ENCODE measurements at regions not wholly inside any gene's neighbourhood (a gene's known extent, or its start where the extent isn't known, plus 50 kb on each side); places are given as distances from the start of the nearest gene placed in this dataset.

DNA sequence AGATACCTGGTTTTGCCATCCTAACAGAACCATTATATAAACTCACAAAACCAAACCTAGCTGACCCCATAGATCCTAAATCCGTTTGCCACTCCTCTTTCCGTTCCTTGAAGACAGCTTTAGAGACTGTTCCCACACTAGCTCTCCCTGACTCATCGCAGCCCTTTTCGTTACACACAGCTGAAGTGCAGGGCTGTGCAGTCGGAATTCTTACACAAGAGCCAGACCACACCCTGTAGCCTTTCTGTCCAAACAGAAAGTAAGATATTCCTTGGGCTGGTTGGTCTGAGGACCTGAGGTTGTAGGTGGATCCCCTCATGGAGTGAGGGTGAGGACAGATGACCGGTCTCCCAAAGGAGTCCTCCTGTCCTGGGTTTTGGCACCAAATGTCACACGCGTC is 56.7 kb upstream of the NAA35 start:
- no peak for DNase-seq

- DNase-seq, result no peak
Measured at GRCh38 chr9:85890962-85891361, 50.0 kb upstream of the NAA35 start.
